Lower leg skin (tissue), 3 donors: ENCODE measurements at regions not wholly inside any gene's neighbourhood (a gene's known extent, or its start where the extent isn't known, plus 50 kb on each side); places are given as distances from the start of the nearest gene placed in this dataset.

Experiments used
- POLR2A ChIP-seq, 2 donors: fragments of 450-650 bp; IDR thresholded peaks; one replicate each; pipeline ENCODE4 v1.6.1; 2016 to 2017; ENCODE audit warnings: antibody characterized with exemption in 2 of 2, mild to moderate bottlenecking in 1 of 2, moderate library complexity in 1 of 2
- TF ChIP-seq, protein P1 (sequence below), 3 donors: fragments of 450-650 bp; IDR thresholded peaks; one replicate each; pipeline ENCODE4 v1.5.1; 2016; ENCODE audit warnings: antibody characterized with exemption in 3 of 3, mild to moderate bottlenecking in 3 of 3, moderate library complexity in 2 of 3

GRCh38 chr1:67584938-67585337, 100.1 kb upstream of the GADD45A start:
- TF ChIP-seq, protein P1, sequence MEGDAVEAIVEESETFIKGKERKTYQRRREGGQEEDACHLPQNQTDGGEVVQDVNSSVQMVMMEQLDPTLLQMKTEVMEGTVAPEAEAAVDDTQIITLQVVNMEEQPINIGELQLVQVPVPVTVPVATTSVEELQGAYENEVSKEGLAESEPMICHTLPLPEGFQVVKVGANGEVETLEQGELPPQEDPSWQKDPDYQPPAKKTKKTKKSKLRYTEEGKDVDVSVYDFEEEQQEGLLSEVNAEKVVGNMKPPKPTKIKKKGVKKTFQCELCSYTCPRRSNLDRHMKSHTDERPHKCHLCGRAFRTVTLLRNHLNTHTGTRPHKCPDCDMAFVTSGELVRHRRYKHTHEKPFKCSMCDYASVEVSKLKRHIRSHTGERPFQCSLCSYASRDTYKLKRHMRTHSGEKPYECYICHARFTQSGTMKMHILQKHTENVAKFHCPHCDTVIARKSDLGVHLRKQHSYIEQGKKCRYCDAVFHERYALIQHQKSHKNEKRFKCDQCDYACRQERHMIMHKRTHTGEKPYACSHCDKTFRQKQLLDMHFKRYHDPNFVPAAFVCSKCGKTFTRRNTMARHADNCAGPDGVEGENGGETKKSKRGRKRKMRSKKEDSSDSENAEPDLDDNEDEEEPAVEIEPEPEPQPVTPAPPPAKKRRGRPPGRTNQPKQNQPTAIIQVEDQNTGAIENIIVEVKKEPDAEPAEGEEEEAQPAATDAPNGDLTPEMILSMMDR (IDR thresholded peaks at IDR 0.05), result no peak
- TF ChIP-seq POLR2A (IDR thresholded peaks at IDR 0.05), result no peak
